ENCODE measurements at regions not wholly inside any gene's neighbourhood (a gene's known extent, or its start where the extent isn't known, plus 50 kb on each side); places are given as distances from the start of the nearest gene placed in this dataset.
"Not testable (repeated sequence)": the region's sequence is repeated elsewhere in the genome, so short reads cannot be mapped to it uniquely, and the experiment has no call there.

GRCh38 chr2:126979039-126980003 is 80.6 kb downstream of the TEX51 start:
- Mint-ChIP-seq H3K4me3 (no peak overlapping the region), H3K27ac (no peak overlapping the region), H3K4me1 (ENCODE audit: low read depth) (peaks cover 8% of the 10 kb centered on the region), H3K36me3 (ENCODE audit: low read depth) (no peaks in the 10 kb centered on the region), H3K9me3 (no peaks in the 10 kb centered on the region), H3K27me3 (no peaks in the 10 kb centered on the region)
- intact Hi-C loops (cut with micrococcal nuclease) = no loop called here

GRCh38 chr2:126981476-126981875 is 82.8 kb downstream of the TEX51 start:
- intact Hi-C loops (cut with micrococcal nuclease) = no loop called here
- no peaks in the 10 kb centered on the region for H3K4me1 Mint-ChIP-seq (ENCODE audit: low read depth)
- H3K9me3 Mint-ChIP-seq = no peaks in the 10 kb centered on the region

DNA sequence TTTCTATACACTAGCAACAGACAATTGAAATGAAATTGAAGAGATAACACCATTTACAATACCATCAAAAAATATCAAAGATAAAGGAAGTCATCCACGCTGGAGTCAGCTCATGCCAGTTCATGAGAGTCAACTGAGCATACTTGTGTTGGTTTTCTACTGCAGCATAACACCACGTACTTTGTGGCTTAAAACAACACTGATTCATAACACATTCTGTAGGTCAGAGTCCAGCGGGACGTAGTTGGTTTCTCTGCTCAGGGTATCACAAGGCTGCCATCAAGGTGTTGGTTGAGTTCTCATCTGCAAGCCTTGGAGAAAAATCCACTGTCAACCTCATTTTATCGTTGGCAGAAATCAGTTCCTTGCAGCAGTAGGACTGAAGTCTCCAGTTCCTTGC is 84.2 kb downstream of the TEX51 start:
- intact Hi-C loops (cut with micrococcal nuclease) = no loop called here
- H3K9me3 Mint-ChIP-seq = no peaks in the 10 kb centered on the region
- H3K36me3 Mint-ChIP-seq (ENCODE audit: low read depth) = no peaks in the 10 kb centered on the region

More at GRCh38 chr2:126981476-126981875, 82.8 kb downstream of the TEX51 start:
- peaks cover 3% of the 10 kb centered on the region for H3K27me3 Mint-ChIP-seq
- no peak overlapping the region for H3K4me3 Mint-ChIP-seq
- no peak overlapping the region for H3K27ac Mint-ChIP-seq
- H3K36me3 Mint-ChIP-seq (ENCODE audit: low read depth) = no peaks in the 10 kb centered on the region

DNA sequence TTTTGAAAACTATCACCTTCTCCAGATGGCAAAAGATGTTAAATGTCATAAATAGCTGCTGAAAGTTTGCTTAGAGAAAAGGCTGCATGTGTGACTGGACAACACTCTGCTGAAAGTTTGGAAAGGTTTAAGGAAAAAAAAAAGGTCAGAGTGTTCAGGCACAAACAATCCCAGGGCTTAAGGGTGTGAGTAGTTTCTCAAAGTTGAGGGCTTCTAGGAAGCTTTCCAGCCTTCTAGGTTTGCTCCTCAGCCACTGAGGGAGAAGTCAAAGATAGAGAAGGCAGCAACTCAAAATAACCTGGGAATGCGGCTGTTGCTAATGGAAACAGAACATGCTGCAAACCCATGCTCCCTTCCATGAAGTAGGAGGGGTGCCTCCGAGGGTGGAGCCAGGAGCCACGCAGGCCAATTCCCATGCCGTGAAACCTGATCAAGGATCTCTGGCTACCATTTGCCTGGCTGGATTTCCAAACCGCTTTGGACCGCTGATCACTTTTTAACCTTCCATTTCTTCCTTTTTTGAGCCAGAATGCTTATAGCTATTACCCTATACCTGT is 88.0 kb downstream of the TEX51 start:
- no peaks in the 10 kb centered on the region for H3K36me3 Mint-ChIP-seq (ENCODE audit: low read depth)
- H3K27ac Mint-ChIP-seq = no peak overlapping the region
- no peaks in the 10 kb centered on the region for H3K4me1 Mint-ChIP-seq (ENCODE audit: low read depth)
- no peak overlapping the region for H3K4me3 Mint-ChIP-seq
- intact Hi-C loops (cut with micrococcal nuclease) = no loop called here
- peaks cover 5% of the 10 kb centered on the region for H3K27me3 Mint-ChIP-seq
- H3K9me3 Mint-ChIP-seq = no peaks in the 10 kb centered on the region

More for the DNA sequence above, 84.2 kb downstream of the TEX51 start:
- peaks cover 4% of the 10 kb centered on the region for H3K27me3 Mint-ChIP-seq
- H3K4me1 Mint-ChIP-seq (ENCODE audit: low read depth) = no peaks in the 10 kb centered on the region
- H3K4me3 Mint-ChIP-seq = no peak overlapping the region
- no peak overlapping the region for H3K27ac Mint-ChIP-seq

- intact Hi-C loops (cut with micrococcal nuclease) = no loop called here
- no peaks in the 10 kb centered on the region for H3K36me3 Mint-ChIP-seq (ENCODE audit: low read depth)
- H3K27ac Mint-ChIP-seq = no peak overlapping the region
- peaks cover 5% of the 10 kb centered on the region for H3K27me3 Mint-ChIP-seq
- H3K9me3 Mint-ChIP-seq = no peaks in the 10 kb centered on the region
- H3K4me3 Mint-ChIP-seq = no peak overlapping the region
- H3K4me1 Mint-ChIP-seq (ENCODE audit: low read depth) = no peaks in the 10 kb centered on the region
Measured at GRCh38 chr2:126988482-126988881, 89.8 kb downstream of the TEX51 start.

GRCh38 chr2:126989064-126989463 is 90.4 kb downstream of the TEX51 start:
- intact Hi-C loops (cut with micrococcal nuclease); H3K27ac Mint-ChIP-seq: not testable (repeated sequence)

DNA sequence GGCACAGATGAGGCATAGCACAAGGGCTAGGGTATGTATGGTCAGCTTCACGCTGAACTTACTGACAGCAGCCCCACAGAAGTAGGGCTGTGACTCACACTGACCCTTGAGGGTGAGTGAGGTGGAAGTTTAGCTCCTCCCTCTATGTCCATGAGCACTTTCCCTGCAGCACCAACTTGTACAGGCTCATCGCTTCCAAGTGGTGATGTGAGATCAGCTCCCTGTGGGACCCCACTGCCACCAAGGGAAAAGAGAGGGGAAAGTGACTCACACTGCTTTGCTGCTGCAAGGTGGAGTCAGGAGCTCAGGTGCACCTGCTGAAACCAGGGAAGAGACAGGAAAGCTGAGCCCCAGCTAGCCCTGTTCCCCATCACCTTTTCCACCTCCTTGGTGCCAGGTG is 91.5 kb downstream of the TEX51 start:
- Mint-ChIP-seq H3K4me1 (ENCODE audit: low read depth) (no peaks in the 10 kb centered on the region), H3K27me3 (peaks cover 5% of the 10 kb centered on the region), H3K4me3 (no peak overlapping the region)

More at GRCh38 chr2:126989064-126989463, 90.4 kb downstream of the TEX51 start:
- H3K4me1 Mint-ChIP-seq (ENCODE audit: low read depth); H3K4me3 Mint-ChIP-seq; H3K36me3 Mint-ChIP-seq (ENCODE audit: low read depth); H3K27me3 Mint-ChIP-seq; H3K9me3 Mint-ChIP-seq: not testable (repeated sequence)

DNA sequence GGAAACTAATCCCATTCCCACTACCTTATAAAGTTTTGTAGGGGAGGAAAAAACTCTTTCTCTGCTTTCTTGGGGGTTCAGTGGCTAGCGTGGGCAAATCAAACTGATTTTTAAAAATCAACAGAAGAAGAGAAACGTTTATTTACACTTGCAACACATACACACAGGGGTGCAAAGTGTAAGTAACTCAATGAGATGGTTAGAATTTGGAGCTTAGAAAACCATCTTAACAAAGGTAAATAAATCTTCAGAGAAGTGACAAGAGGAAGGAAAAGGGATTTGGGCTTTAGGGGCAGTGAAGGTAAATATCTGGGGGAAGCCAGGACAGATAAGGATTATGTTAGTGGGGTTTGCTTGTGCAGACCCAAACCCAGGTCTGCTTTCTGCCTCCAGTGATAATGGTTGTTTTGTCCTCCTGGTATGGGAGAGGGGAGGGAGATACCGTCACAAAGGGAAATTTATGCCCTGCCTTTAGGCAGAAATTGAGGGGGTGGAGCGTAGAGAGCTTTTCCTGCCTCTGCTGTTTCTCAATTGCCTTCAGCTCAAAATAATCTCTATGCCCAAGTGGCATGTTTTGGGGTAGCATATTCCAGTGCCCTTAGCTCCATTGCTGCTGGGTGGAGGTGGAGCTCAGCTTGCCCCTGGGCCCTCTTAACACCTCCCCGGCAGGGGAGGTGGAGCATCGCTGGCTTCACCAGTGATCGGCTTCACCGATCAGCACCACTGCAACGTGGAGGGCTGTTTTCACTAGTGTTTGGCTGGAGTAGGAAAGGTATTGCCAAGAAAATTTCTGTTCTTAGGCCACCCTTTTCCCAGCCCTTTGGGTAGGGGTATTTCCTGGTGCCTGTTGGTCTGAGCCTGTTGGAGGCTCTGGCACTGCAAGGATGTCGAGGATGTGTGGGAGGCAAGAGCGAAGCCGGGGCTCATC is 92.2 kb downstream of the TEX51 start:
- Mint-ChIP-seq H3K4me1 (ENCODE audit: low read depth) (no peaks in the 10 kb centered on the region), H3K4me3 (no peak overlapping the region), H3K36me3 (ENCODE audit: low read depth) (no peaks in the 10 kb centered on the region), H3K9me3 (no peaks in the 10 kb centered on the region), H3K27me3 (peaks cover 5% of the 10 kb centered on the region), H3K27ac (no peak overlapping the region)
- intact Hi-C loops (cut with micrococcal nuclease) = no loop called here

More for the DNA sequence above, 91.5 kb downstream of the TEX51 start:
- Mint-ChIP-seq H3K9me3 (no peaks in the 10 kb centered on the region), H3K36me3 (ENCODE audit: low read depth) (no peaks in the 10 kb centered on the region), H3K27ac (no peak overlapping the region)
- intact Hi-C loops (cut with micrococcal nuclease) = no loop called here

DNA sequence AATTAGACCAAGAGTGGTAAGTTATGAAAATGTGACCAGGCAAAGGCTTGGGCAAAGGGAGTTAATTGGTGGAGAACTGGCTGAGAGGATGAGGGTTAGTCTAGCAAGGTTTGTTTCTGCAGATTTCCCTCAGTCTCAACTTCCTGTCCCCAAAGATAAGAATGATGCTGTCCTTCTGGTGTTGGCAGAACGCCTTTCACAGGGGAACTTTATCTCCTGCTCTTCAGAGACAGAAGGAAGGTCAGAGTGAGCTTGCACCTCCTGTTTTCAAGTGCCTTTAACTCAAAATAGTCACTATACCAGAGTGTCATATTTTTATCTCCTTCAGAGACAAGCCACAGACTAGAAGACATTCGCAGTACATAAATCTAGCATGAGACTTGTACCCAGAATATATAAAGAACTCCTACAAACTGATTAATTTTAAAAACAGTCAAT is 95.7 kb downstream of the TEX51 start:
- no peaks in the 10 kb centered on the region for H3K9me3 Mint-ChIP-seq
- no peak overlapping the region for H3K4me3 Mint-ChIP-seq
- no peak overlapping the region for H3K27ac Mint-ChIP-seq
- no peaks in the 10 kb centered on the region for H3K4me1 Mint-ChIP-seq (ENCODE audit: low read depth)
- peaks cover 1% of the 10 kb centered on the region for H3K27me3 Mint-ChIP-seq
- intact Hi-C loops (cut with micrococcal nuclease) = no loop called here
- H3K36me3 Mint-ChIP-seq (ENCODE audit: low read depth) = no peaks in the 10 kb centered on the region

DNA sequence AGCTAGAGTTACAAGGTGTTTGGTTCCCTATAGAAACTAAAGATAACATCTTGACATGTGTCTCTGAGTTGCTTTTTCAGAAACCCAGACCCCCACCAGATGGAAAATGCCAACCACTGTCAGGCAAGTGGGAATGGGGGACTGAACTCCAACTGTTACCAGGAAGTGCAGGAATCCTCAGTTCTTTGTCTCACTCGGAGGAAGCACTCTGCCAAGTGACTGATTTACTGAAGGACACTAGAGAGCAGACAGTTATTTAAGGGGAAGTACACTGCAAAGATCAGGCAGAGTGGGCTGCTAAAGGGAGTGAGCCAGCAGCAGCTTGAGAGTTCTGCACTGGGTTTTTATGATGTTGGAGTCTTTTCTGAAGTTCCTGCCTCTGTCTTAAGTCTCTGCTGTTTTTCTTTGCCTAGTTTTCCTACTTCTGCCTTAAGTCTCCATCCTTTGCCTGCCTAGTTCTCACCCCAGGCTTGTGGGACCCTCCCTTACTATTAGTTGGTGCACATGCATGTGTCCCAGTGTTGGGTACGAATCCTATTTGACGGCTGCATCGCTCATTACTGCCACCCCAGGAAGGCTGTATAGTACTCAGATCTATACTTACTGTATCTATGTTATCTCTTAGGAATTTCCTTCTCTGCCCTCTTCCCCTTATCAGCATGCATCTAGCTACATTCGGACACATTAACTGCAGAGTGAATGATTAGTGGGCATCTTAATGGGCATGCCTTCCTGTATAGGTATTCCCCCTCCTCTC is 97.1 kb downstream of the TEX51 start:
- H3K9me3 Mint-ChIP-seq = no peaks in the 10 kb centered on the region
- H3K27ac Mint-ChIP-seq = no peak overlapping the region
- H3K4me3 Mint-ChIP-seq = no peak overlapping the region
- peaks cover 1% of the 10 kb centered on the region for H3K27me3 Mint-ChIP-seq
- no peaks in the 10 kb centered on the region for H3K4me1 Mint-ChIP-seq (ENCODE audit: low read depth)
- intact Hi-C loops (cut with micrococcal nuclease) = no loop called here
- no peaks in the 10 kb centered on the region for H3K36me3 Mint-ChIP-seq (ENCODE audit: low read depth)

- Mint-ChIP-seq H3K27me3 (peaks cover 1% of the 10 kb centered on the region), H3K9me3 (no peaks in the 10 kb centered on the region), H3K4me3 (no peak overlapping the region), H3K4me1 (ENCODE audit: low read depth) (no peaks in the 10 kb centered on the region), H3K36me3 (ENCODE audit: low read depth) (no peaks in the 10 kb centered on the region), H3K27ac (no peak overlapping the region)
- intact Hi-C loops (cut with micrococcal nuclease) = no loop called here
Measured at GRCh38 chr2:126996378-126996699, 97.6 kb downstream of the TEX51 start.

Measured in dendritic cell treated with granulocyte-macrophage colony-stimulating factor and Interleukin-4, amounts not matched to agents 40 ng/mL and 50 ng/mL, for 4 days (primary cell).